Transverse colon (tissue), 4 donors: ENCODE measurements at regions not wholly inside any gene's neighbourhood (a gene's known extent, or its start where the extent isn't known, plus 50 kb on each side); places are given as distances from the start of the nearest gene placed in this dataset.

Experiments used
- DNase-seq: peaks from one replicate; pipeline ENCODE4 v3.0.0-alpha.2; 2019
- H3K27ac ChIP-seq, 4 donors: fragments of 200-600 bp; sonication (generic); 2 replicates each; pipeline ENCODE4 v1.5.1; 2016 to 2018; ENCODE audit warnings: inconsistent platforms in 4 of 4
- H3K27me3 ChIP-seq: fragments of 200-600 bp; sonication (generic); 2 replicates; pipeline ENCODE4 v1.5.1; 2017; ENCODE audit warnings: inconsistent platforms
- H3K36me3 ChIP-seq, 4 donors: fragments of 200-600 bp; sonication (generic); 2 replicates each; pipeline ENCODE4 v1.5.1; 2017 to 2019; ENCODE audit warnings: inconsistent platforms in 4 of 4
- H3K4me1 ChIP-seq, 4 donors: fragments of 200-600 bp; sonication (generic); 2 replicates each; pipeline ENCODE4 v1.5.1; 2017 to 2020; ENCODE audit warnings: inconsistent platforms in 4 of 4
- H3K4me3 ChIP-seq, 4 donors: fragments of 200-600 bp; sonication (generic); 1 replicate in 1 of 4; 2 replicates in 3 of 4; pipeline versions ENCODE4 v1.5.1 to v1.6.1; 2017 to 2019; ENCODE audit warnings: inconsistent platforms in 4 of 4
- H3K9me3 ChIP-seq, 2 donors: fragments of 200-600 bp; sonication (generic); 2 replicates each; pipeline ENCODE4 v1.5.1; 2017 to 2019; ENCODE audit warnings: inconsistent platforms in 2 of 2
- CTCF ChIP-seq, 5 experiments: fragments of 200-600 bp in 3 of 5; fragments of 450-650 bp in 2 of 5; sonication (generic) in 3 of 5; IDR thresholded peaks; 1 replicate in 2 of 5; 2 replicates in 3 of 5; pipeline ENCODE4 v1.5.1; 2016 to 2017; ENCODE audit warnings: antibody characterized with exemption in 5 of 5, inconsistent platforms in 3 of 5, mild to moderate bottlenecking in 2 of 5, moderate library complexity in 1 of 5
- EP300 ChIP-seq: sonication (generic); formaldehyde crosslinking; IDR thresholded peaks from one replicate; pipeline ENCODE4 v1.6.1; 2017; ENCODE audit warnings: antibody characterized with exemption, low read depth
- POLR2A ChIP-seq: fragments of 450-650 bp; IDR thresholded peaks from one replicate; pipeline ENCODE4 v1.6.1; 2016; ENCODE audit warnings: antibody characterized with exemption, mild to moderate bottlenecking, moderate library complexity
- POLR2AphosphoS5 ChIP-seq, 3 donors: sonication (generic); formaldehyde crosslinking; IDR thresholded peaks; one replicate each; pipeline ENCODE4 v1.6.1; 2016; ENCODE audit warnings: antibody characterized with exemption in 3 of 3
- WGBS, 2 donors: methylation state at CpG; one replicate each; pipeline ENCODE4 v1.1.5; 2018; ENCODE audit warnings: low coverage in 1 of 2; 5-methylcytosine and 5-hydroxymethylcytosine counted together
- in situ Hi-C, 4 donors: fragments of 200-750 bp; cut with MboI; loops; one replicate each; pipeline versions ENCODE4 v1.15.0 to v1.15.1; 2017; ENCODE audit warnings: low sequenced_read_pairs in 3 of 4, low pct_ligation_motif_present in 1 of 4, low pct_unique_long_range_greater_than_20kb in 1 of 4
- intact Hi-C: fragments of 100-400 bp; cut with DNase I; formaldehyde crosslinking; loops from one replicate; pipeline ENCODE4 v1.15.1; 2023; ENCODE audit warnings: low total_unique reads

GRCh38 chrX:121110536-121110935, 63.1 kb downstream of the GLUD2 start:
- in situ Hi-C loops: no loop called here
- no peak overlapping the region for H3K27ac ChIP-seq
- WGBS, 2 donors: 69 to 83% methylated on average over 3 of the region's 3 CpGs
- H3K9me3 ChIP-seq: no peaks in the 10 kb centered on the region
- DNase-seq: no peak
- H3K4me1 ChIP-seq: no peaks in the 10 kb centered on the region
- intact Hi-C loops: no loop called here
- no peaks in the 10 kb centered on the region for H3K27me3 ChIP-seq
- H3K36me3 ChIP-seq: no peaks in the 10 kb centered on the region
- no peak for TF ChIP-seq POLR2A
- TF ChIP-seq CTCF (IDR thresholded peaks at IDR 0.05): no peak
- no peak for TF ChIP-seq POLR2AphosphoS5 (IDR thresholded peaks at IDR 0.05)
- TF ChIP-seq EP300: no peak
- no peak overlapping the region for H3K4me3 ChIP-seq

DNA sequence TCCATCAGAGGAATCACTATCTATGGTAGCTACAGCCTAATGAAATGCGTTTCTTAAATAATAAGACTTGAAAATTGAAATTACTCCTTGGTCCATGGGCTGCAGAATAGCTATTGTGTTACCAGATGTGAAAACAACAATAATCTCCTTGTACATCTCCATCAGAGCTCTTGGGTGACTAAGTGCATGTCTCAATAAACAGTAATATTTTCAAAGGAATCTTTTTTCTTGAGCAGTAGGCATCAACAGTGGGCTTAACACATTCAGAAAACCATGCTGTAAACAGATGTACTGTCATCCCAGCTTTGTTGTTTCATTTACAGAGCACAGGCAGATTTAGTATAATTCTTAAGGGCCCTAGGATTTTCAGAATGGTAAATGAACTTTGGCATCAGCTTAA, 67.3 kb downstream of the GLUD2 start:
- H3K36me3 ChIP-seq: no peaks in the 10 kb centered on the region
- intact Hi-C loops (no loop called here), in situ Hi-C loops (no loop called here)
- H3K27ac ChIP-seq: no peak overlapping the region
- no peaks in the 10 kb centered on the region for H3K9me3 ChIP-seq
- TF ChIP-seq EP300 (no peak), CTCF (IDR thresholded peaks at IDR 0.05) (no peak), POLR2A (no peak), POLR2AphosphoS5 (IDR thresholded peaks at IDR 0.05) (no peak)
- no peak overlapping the region for H3K4me3 ChIP-seq
- DNase-seq: no peak
- H3K27me3 ChIP-seq: no peaks in the 10 kb centered on the region
- H3K4me1 ChIP-seq: no peaks in the 10 kb centered on the region
- WGBS, 2 donors: 57 to 100% methylated on average over 1 of the region's 1 CpG

GRCh38 chrX:121120690-121121605, 73.5 kb downstream of the GLUD2 start:
- in situ Hi-C loops (no loop called here), intact Hi-C loops (no loop called here)
- no peak for DNase-seq
- Histone ChIP-seq H3K27me3 (no peaks in the 10 kb centered on the region), H3K36me3 (no peaks in the 10 kb centered on the region), H3K9me3 (no peaks in the 10 kb centered on the region), H3K27ac (no peak overlapping the region), H3K4me1 (no peaks in the 10 kb centered on the region), H3K4me3 (no peak overlapping the region)
- WGBS, 2 donors: 70 to 75% methylated on average over 2 to 4 of the region's 4 CpGs
- TF ChIP-seq POLR2A (no peak), CTCF (IDR thresholded peaks at IDR 0.05) (no peak), EP300 (no peak), POLR2AphosphoS5 (IDR thresholded peaks at IDR 0.05) (no peak)

- 80 to 92% methylated on average over 1 to 3 of the region's 3 CpGs for WGBS, 2 donors
- H3K4me3 ChIP-seq: no peak overlapping the region
- intact Hi-C loops: no loop called here
- no peaks in the 10 kb centered on the region for H3K4me1 ChIP-seq
- no peaks in the 10 kb centered on the region for H3K27me3 ChIP-seq
- H3K9me3 ChIP-seq: no peaks in the 10 kb centered on the region
- H3K27ac ChIP-seq: no peak overlapping the region
- TF ChIP-seq EP300 (no peak), POLR2A (no peak), CTCF (IDR thresholded peaks at IDR 0.05) (no peak), POLR2AphosphoS5 (IDR thresholded peaks at IDR 0.05) (no peak)
- no peaks in the 10 kb centered on the region for H3K36me3 ChIP-seq
- in situ Hi-C loops: no loop called here
- DNase-seq: no peak
Observed at GRCh38 chrX:121122332-121122731, 74.9 kb downstream of the GLUD2 start.
